ENCODE measurements at regions not wholly inside any gene's neighbourhood (a gene's known extent, or its start where the extent isn't known, plus 50 kb on each side); places are given as distances from the start of the nearest gene placed in this dataset.
"Not testable (repeated sequence)": the region's sequence is repeated elsewhere in the genome, so short reads cannot be mapped to it uniquely, and the experiment has no call there.

- TF ChIP-seq Cebpa-rat (IDR thresholded peaks at IDR 0.05): no peak
- H3K27me3 ChIP-seq: no peaks in the 10 kb centered on the region
- no peaks in the 10 kb centered on the region for H3K4me1 ChIP-seq
- H3K9ac ChIP-seq: no peak overlapping the region
- no peaks in the 10 kb centered on the region for H3K36me3 ChIP-seq
- no peak overlapping the region for H3K4me2 ChIP-seq
- no peak overlapping the region for H3K4me3 ChIP-seq
- no peaks in the 10 kb centered on the region for H3K9me3 ChIP-seq
- H3K27ac ChIP-seq: no peak overlapping the region
- H4K20me1 ChIP-seq: no peaks in the 10 kb centered on the region
Observed at GRCh38 chr3:180420016-180420415, 181.9 kb upstream of the TTC14 start.

- H3K36me3 ChIP-seq: no peaks in the 10 kb centered on the region
- no peak overlapping the region for H3K4me3 ChIP-seq
- H3K9me3 ChIP-seq: no peaks in the 10 kb centered on the region
- no peak overlapping the region for H3K9ac ChIP-seq
- no peak overlapping the region for H3K27ac ChIP-seq
- no peak overlapping the region for H3K4me2 ChIP-seq
- no peak for TF ChIP-seq Cebpa-rat (IDR thresholded peaks at IDR 0.05)
- no peaks in the 10 kb centered on the region for H3K4me1 ChIP-seq
- no peaks in the 10 kb centered on the region for H3K27me3 ChIP-seq
- no peaks in the 10 kb centered on the region for H4K20me1 ChIP-seq
Observed at GRCh38 chr3:180420804-180421203, 181.2 kb upstream of the TTC14 start.

GRCh38 chr3:180421221-180421620, 180.7 kb upstream of the TTC14 start:
- Histone ChIP-seq H3K27ac (no peak overlapping the region), H4K20me1 (no peaks in the 10 kb centered on the region), H3K9ac (no peak overlapping the region), H3K4me2 (no peak overlapping the region), H3K4me1 (no peaks in the 10 kb centered on the region), H3K27me3 (no peaks in the 10 kb centered on the region), H3K9me3 (no peaks in the 10 kb centered on the region), H3K4me3 (no peak overlapping the region), H3K36me3 (no peaks in the 10 kb centered on the region)
- TF ChIP-seq Cebpa-rat (IDR thresholded peaks at IDR 0.05): no peak

- Histone ChIP-seq H4K20me1 (no peaks in the 10 kb centered on the region), H3K4me3 (no peak overlapping the region), H3K9ac (no peak overlapping the region), H3K4me2 (no peak overlapping the region), H3K9me3 (no peaks in the 10 kb centered on the region), H3K27ac (no peak overlapping the region), H3K4me1 (no peaks in the 10 kb centered on the region), H3K27me3 (no peaks in the 10 kb centered on the region), H3K36me3 (no peaks in the 10 kb centered on the region)
- no peak for TF ChIP-seq Cebpa-rat (IDR thresholded peaks at IDR 0.05)
Observed at GRCh38 chr3:180421721-180422120, 180.2 kb upstream of the TTC14 start.

- not testable (repeated sequence) for H3K9me3 ChIP-seq, H3K9ac ChIP-seq, H3K27me3 ChIP-seq, H3K27ac ChIP-seq, H3K4me2 ChIP-seq, H3K4me3 ChIP-seq, H3K36me3 ChIP-seq, H4K20me1 ChIP-seq, H3K4me1 ChIP-seq
Observed at GRCh38 chr3:180424305-180424704, 177.7 kb upstream of the TTC14 start.

GRCh38 chr3:180430896-180431295, 171.1 kb upstream of the TTC14 start:
- H4K20me1 ChIP-seq: no peaks in the 10 kb centered on the region
- H3K9me3 ChIP-seq: no peaks in the 10 kb centered on the region
- H3K36me3 ChIP-seq: no peaks in the 10 kb centered on the region
- TF ChIP-seq Cebpa-rat (IDR thresholded peaks at IDR 0.05): no peak
- no peak overlapping the region for H3K4me3 ChIP-seq
- no peak overlapping the region for H3K27ac ChIP-seq
- no peak overlapping the region for H3K9ac ChIP-seq
- H3K4me2 ChIP-seq: no peak overlapping the region
- no peaks in the 10 kb centered on the region for H3K27me3 ChIP-seq
- no peaks in the 10 kb centered on the region for H3K4me1 ChIP-seq

GRCh38 chr3:180433152-180433551, 168.8 kb upstream of the TTC14 start:
- no peaks in the 10 kb centered on the region for H4K20me1 ChIP-seq
- no peak for TF ChIP-seq Cebpa-rat (IDR thresholded peaks at IDR 0.05)
- H3K27ac ChIP-seq: no peak overlapping the region
- H3K4me2 ChIP-seq: no peak overlapping the region
- no peaks in the 10 kb centered on the region for H3K9me3 ChIP-seq
- H3K27me3 ChIP-seq: no peaks in the 10 kb centered on the region
- no peaks in the 10 kb centered on the region for H3K4me1 ChIP-seq
- H3K36me3 ChIP-seq: no peaks in the 10 kb centered on the region
- no peak overlapping the region for H3K4me3 ChIP-seq
- no peak overlapping the region for H3K9ac ChIP-seq

- Histone ChIP-seq H3K36me3 (no peaks in the 10 kb centered on the region), H3K4me1 (no peaks in the 10 kb centered on the region), H3K27ac (no peak overlapping the region)
Observed at GRCh38 chr3:180447136-180447535, 154.8 kb upstream of the TTC14 start.

GRCh38 chr3:180448407-180448806, 153.6 kb upstream of the TTC14 start:
- not testable (repeated sequence) for H3K4me1 ChIP-seq, H3K27ac ChIP-seq, H3K4me3 ChIP-seq, H3K4me2 ChIP-seq, H3K27me3 ChIP-seq, H3K9me3 ChIP-seq, H3K9ac ChIP-seq, H3K36me3 ChIP-seq, H4K20me1 ChIP-seq

More at GRCh38 chr3:180447136-180447535, 154.8 kb upstream of the TTC14 start:
- TF ChIP-seq Cebpa-rat (IDR thresholded peaks at IDR 0.05): no peak
- Histone ChIP-seq H3K9me3 (no peaks in the 10 kb centered on the region), H3K4me2 (no peak overlapping the region), H4K20me1 (no peaks in the 10 kb centered on the region), H3K27me3 (no peaks in the 10 kb centered on the region), H3K9ac (no peak overlapping the region), H3K4me3 (no peak overlapping the region)

- Histone ChIP-seq H4K20me1 (no peaks in the 10 kb centered on the region), H3K9me3 (no peaks in the 10 kb centered on the region), H3K4me2 (no peak overlapping the region), H3K9ac (no peak overlapping the region), H3K4me1 (no peaks in the 10 kb centered on the region), H3K27me3 (no peaks in the 10 kb centered on the region), H3K27ac (no peak overlapping the region), H3K36me3 (no peaks in the 10 kb centered on the region), H3K4me3 (no peak overlapping the region)
- TF ChIP-seq Cebpa-rat (IDR thresholded peaks at IDR 0.05): no peak
Observed at GRCh38 chr3:180457225-180457624, 144.7 kb upstream of the TTC14 start.

- Histone ChIP-seq H3K4me3 (no peak overlapping the region), H3K27ac (no peak overlapping the region), H3K36me3 (no peaks in the 10 kb centered on the region), H3K9me3 (no peaks in the 10 kb centered on the region), H3K9ac (no peak overlapping the region), H3K27me3 (no peaks in the 10 kb centered on the region), H4K20me1 (no peaks in the 10 kb centered on the region), H3K4me2 (no peak overlapping the region), H3K4me1 (no peaks in the 10 kb centered on the region)
- no peak for TF ChIP-seq Cebpa-rat (IDR thresholded peaks at IDR 0.05)
Observed at GRCh38 chr3:180466401-180467011, 135.5 kb upstream of the TTC14 start.

Measured in BLaER1 (cell line).